Muscle layer of colon (tissue), 2 donors: ENCODE measurements at regions not wholly inside any gene's neighbourhood (a gene's known extent, or its start where the extent isn't known, plus 50 kb on each side); places are given as distances from the start of the nearest gene placed in this dataset.

Experiments used
- H3K27ac ChIP-seq: one replicate; pipeline ENCODE4 v1.7.0; 2013; ENCODE audit warnings: low read depth, mild to moderate bottlenecking, low read length, moderate library complexity
- H3K27me3 ChIP-seq, 2 donors: one replicate each; pipeline ENCODE4 v1.7.0; 2013; ENCODE audit warnings: low read length in 2 of 2, mild to moderate bottlenecking in 2 of 2; ENCODE audit not compliant: insufficient read depth in 2 of 2, control insufficient read depth in 1 of 2
- H3K36me3 ChIP-seq: one replicate; pipeline ENCODE4 v1.7.0; 2013; ENCODE audit warnings: mild to moderate bottlenecking, low read length; ENCODE audit not compliant: insufficient read depth
- H3K4me1 ChIP-seq: one replicate; pipeline ENCODE4 v1.7.0; 2013; ENCODE audit warnings: mild to moderate bottlenecking, low read length; ENCODE audit not compliant: insufficient read depth
- H3K4me3 ChIP-seq, 2 donors: one replicate each; pipeline ENCODE4 v1.7.0; 2013; ENCODE audit warnings: low read length in 2 of 2, low read depth in 1 of 2, mild to moderate bottlenecking in 1 of 2, moderate library complexity in 1 of 2
- H3K9ac ChIP-seq: one replicate; pipeline ENCODE4 v1.7.0; 2013; ENCODE audit warnings: low read length
- H3K9me3 ChIP-seq: one replicate; pipeline ENCODE4 v1.7.0; 2013; ENCODE audit warnings: mild to moderate bottlenecking, low read length
- donor health status: abdominal sarcoma.
- donor health status: Adenocarcinoma of cecum.

- Histone ChIP-seq H3K4me1 (no peaks in the 10 kb centered on the region), H3K36me3 (no peaks in the 10 kb centered on the region), H3K9ac (no peak overlapping the region), H3K27ac (no peak overlapping the region), H3K9me3 (no peaks in the 10 kb centered on the region), H3K27me3 (no peaks in the 10 kb centered on the region), H3K4me3 (no peak overlapping the region)
These were observed 112.1 kb upstream of the ATP8B1 start for GRCh38 chr18:57915248-57915647.

GRCh38 chr18:57913686-57914085 is 110.6 kb upstream of the ATP8B1 start:
- H3K27ac ChIP-seq, result no peak overlapping the region
- no peaks in the 10 kb centered on the region for H3K4me1 ChIP-seq
- no peak overlapping the region for H3K9ac ChIP-seq
- H3K4me3 ChIP-seq, result no peak overlapping the region
- no peaks in the 10 kb centered on the region for H3K36me3 ChIP-seq
- H3K9me3 ChIP-seq, result no peaks in the 10 kb centered on the region
- H3K27me3 ChIP-seq, result no peaks in the 10 kb centered on the region

GRCh38 chr18:57910817-57911216 is 107.7 kb upstream of the ATP8B1 start:
- Histone ChIP-seq H3K9ac (no peak overlapping the region), H3K36me3 (no peaks in the 10 kb centered on the region), H3K4me1 (no peaks in the 10 kb centered on the region), H3K9me3 (no peaks in the 10 kb centered on the region), H3K27me3 (no peaks in the 10 kb centered on the region), H3K27ac (no peak overlapping the region), H3K4me3 (no peak overlapping the region)

- no peak overlapping the region for H3K27ac ChIP-seq
- no peak overlapping the region for H3K4me3 ChIP-seq
- H3K27me3 ChIP-seq, result no peaks in the 10 kb centered on the region
- no peaks in the 10 kb centered on the region for H3K36me3 ChIP-seq
- H3K4me1 ChIP-seq, result no peaks in the 10 kb centered on the region
- H3K9me3 ChIP-seq, result no peaks in the 10 kb centered on the region
- H3K9ac ChIP-seq, result no peak overlapping the region
These were observed 107.0 kb upstream of the ATP8B1 start for GRCh38 chr18:57910134-57910533.

- H3K9ac ChIP-seq, result no peak overlapping the region
- no peaks in the 10 kb centered on the region for H3K4me1 ChIP-seq
- H3K9me3 ChIP-seq, result no peaks in the 10 kb centered on the region
- H3K4me3 ChIP-seq, result no peak overlapping the region
- no peaks in the 10 kb centered on the region for H3K36me3 ChIP-seq
- no peaks in the 10 kb centered on the region for H3K27me3 ChIP-seq
- H3K27ac ChIP-seq, result no peak overlapping the region
These were observed 106.5 kb upstream of the ATP8B1 start for GRCh38 chr18:57909620-57910019.

DNA sequence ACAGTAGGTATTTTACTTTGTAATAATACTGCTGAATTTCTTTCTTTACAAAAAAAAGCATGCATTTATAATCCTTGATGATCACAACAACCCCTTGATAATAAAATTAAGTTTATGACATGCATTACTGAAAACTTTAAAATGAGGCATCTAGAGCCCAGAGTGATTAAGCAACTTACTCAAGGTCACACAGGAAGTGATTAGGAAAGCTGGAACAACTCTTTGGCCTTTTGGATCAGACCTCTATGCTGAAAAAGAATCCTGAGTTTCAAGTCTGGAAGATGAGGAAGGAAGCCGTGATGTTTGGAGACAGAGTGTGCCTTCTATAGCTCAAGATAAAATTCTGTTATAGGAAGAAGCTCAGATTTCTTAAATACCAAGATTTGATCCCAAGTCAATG is 105.0 kb upstream of the ATP8B1 start:
- Histone ChIP-seq H3K4me3 (no peak overlapping the region), H3K4me1 (no peaks in the 10 kb centered on the region), H3K27ac (no peak overlapping the region), H3K27me3 (no peaks in the 10 kb centered on the region), H3K9ac (no peak overlapping the region), H3K36me3 (no peaks in the 10 kb centered on the region), H3K9me3 (no peaks in the 10 kb centered on the region)

- H3K4me3 ChIP-seq, result no peak overlapping the region
- no peaks in the 10 kb centered on the region for H3K36me3 ChIP-seq
- H3K4me1 ChIP-seq, result no peaks in the 10 kb centered on the region
- H3K9me3 ChIP-seq, result no peaks in the 10 kb centered on the region
- no peak overlapping the region for H3K27ac ChIP-seq
- H3K27me3 ChIP-seq, result no peaks in the 10 kb centered on the region
- no peak overlapping the region for H3K9ac ChIP-seq
These were observed 104.4 kb upstream of the ATP8B1 start for GRCh38 chr18:57907550-57907949.

GRCh38 chr18:57906852-57907251 is 103.7 kb upstream of the ATP8B1 start:
- Histone ChIP-seq H3K4me1 (no peaks in the 10 kb centered on the region), H3K27ac (no peak overlapping the region), H3K9me3 (no peaks in the 10 kb centered on the region), H3K36me3 (no peaks in the 10 kb centered on the region), H3K4me3 (no peak overlapping the region), H3K27me3 (no peaks in the 10 kb centered on the region), H3K9ac (no peak overlapping the region)

GRCh38 chr18:57904535-57904934 is 101.4 kb upstream of the ATP8B1 start:
- H3K27me3 ChIP-seq, result no peaks in the 10 kb centered on the region
- H3K4me1 ChIP-seq, result no peaks in the 10 kb centered on the region
- H3K9ac ChIP-seq, result no peak overlapping the region
- H3K9me3 ChIP-seq, result no peaks in the 10 kb centered on the region
- H3K4me3 ChIP-seq, result no peak overlapping the region
- no peak overlapping the region for H3K27ac ChIP-seq
- H3K36me3 ChIP-seq, result no peaks in the 10 kb centered on the region

GRCh38 chr18:57902721-57903120 is 99.6 kb upstream of the ATP8B1 start:
- H3K27ac ChIP-seq, result no peak overlapping the region
- no peaks in the 10 kb centered on the region for H3K4me1 ChIP-seq
- H3K4me3 ChIP-seq, result no peak overlapping the region
- H3K9ac ChIP-seq, result no peak overlapping the region
- no peaks in the 10 kb centered on the region for H3K9me3 ChIP-seq
- no peaks in the 10 kb centered on the region for H3K36me3 ChIP-seq
- no peaks in the 10 kb centered on the region for H3K27me3 ChIP-seq

- Histone ChIP-seq H3K4me3 (no peak overlapping the region), H3K9ac (no peak overlapping the region), H3K9me3 (no peaks in the 10 kb centered on the region), H3K4me1 (no peaks in the 10 kb centered on the region), H3K36me3 (no peaks in the 10 kb centered on the region), H3K27ac (no peak overlapping the region), H3K27me3 (no peaks in the 10 kb centered on the region)
These were observed 98.9 kb upstream of the ATP8B1 start for GRCh38 chr18:57901825-57902589.

GRCh38 chr18:57900906-57901435 is 97.9 kb upstream of the ATP8B1 start:
- Histone ChIP-seq H3K4me1 (no peaks in the 10 kb centered on the region), H3K9ac (no peak overlapping the region), H3K4me3 (no peak overlapping the region), H3K9me3 (no peaks in the 10 kb centered on the region), H3K27me3 (no peaks in the 10 kb centered on the region), H3K36me3 (no peaks in the 10 kb centered on the region), H3K27ac (no peak overlapping the region)
